OCI-LY1 (cell line): ENCODE measurements at regions not wholly inside any gene's neighbourhood (a gene's known extent, or its start where the extent isn't known, plus 50 kb on each side); places are given as distances from the start of the nearest gene placed in this dataset.

Source experiments
- H2AFZ ChIP-seq: fragments of 200-600 bp; sonication (generic), shearing (Covaris generic); 2 replicates; pipeline ENCODE4 v1.6.0; 2014; ENCODE audit warnings: antibody characterized with exemption, mild to moderate bottlenecking, low read length
- H3F3A ChIP-seq: fragments of 200-600 bp; sonication (generic), shearing (Covaris generic); 2 replicates; pipeline ENCODE4 v1.6.0; 2014; ENCODE audit warnings: mild to moderate bottlenecking, antibody characterized with exemption, low read length, moderate library complexity; ENCODE audit not compliant: insufficient read depth
- H3K27ac ChIP-seq: fragments of 200-600 bp; sonication (generic); 2 replicates; pipeline ENCODE4 v1.5.1; 2014; ENCODE audit warnings: low read length, mixed run types, mild to moderate bottlenecking, low read depth; ENCODE audit not compliant: poor library complexity, severe bottlenecking
- H3K27me3 ChIP-seq: fragments of 200-600 bp; sonication (generic); 2 replicates; pipeline ENCODE4 v1.6.0; 2014; ENCODE audit warnings: antibody characterized with exemption, mild to moderate bottlenecking, low read length, moderate library complexity; ENCODE audit not compliant: insufficient read depth
- H3K36me3 ChIP-seq: fragments of 200-600 bp; sonication (generic); 2 replicates; pipeline ENCODE4 v1.6.1; 2014; ENCODE audit warnings: mild to moderate bottlenecking, antibody characterized with exemption, low read length, moderate library complexity, mixed read lengths; ENCODE audit not compliant: insufficient read depth
- H3K4me1 ChIP-seq: fragments of 200-600 bp; sonication (generic); 2 replicates; pipeline ENCODE4 v1.5.1; 2014; ENCODE audit warnings: mild to moderate bottlenecking, low read length, moderate library complexity; ENCODE audit not compliant: insufficient read depth, severe bottlenecking
- H3K4me2 ChIP-seq: fragments of 200-600 bp; sonication (generic), shearing (Covaris generic); 2 replicates; pipeline ENCODE4 v1.6.1; 2014; ENCODE audit warnings: low read length
- H3K4me3 ChIP-seq: fragments of 200-600 bp; sonication (generic); 2 replicates; pipeline ENCODE4 v1.5.1; 2014; ENCODE audit warnings: low read length, low read depth, mild to moderate bottlenecking, mixed read lengths; ENCODE audit not compliant: poor library complexity, severe bottlenecking
- H3K79me2 ChIP-seq: fragments of 200-600 bp; shearing (Covaris generic); 2 replicates; pipeline ENCODE4 v1.6.1; 2016; ENCODE audit warnings: mixed run types, low read length, mixed read lengths; ENCODE audit not compliant: insufficient read depth
- H3K9ac ChIP-seq: fragments of 200-600 bp; sonication (generic), shearing (Covaris generic); 2 replicates; pipeline ENCODE4 v1.6.1; 2014; ENCODE audit warnings: mild to moderate bottlenecking, low read length, mixed read lengths
- H3K9me2 ChIP-seq: fragments of 200-600 bp; sonication (generic), shearing (Covaris generic); 2 replicates; pipeline ENCODE4 v1.6.1; 2014; ENCODE audit warnings: low read depth, mild to moderate bottlenecking, low read length, mixed read lengths
- H3K9me3 ChIP-seq: fragments of 200-600 bp; shearing (Covaris generic); 2 replicates; pipeline ENCODE4 v1.6.1; 2014; ENCODE audit warnings: low read length, mixed read lengths
- H4K20me1 ChIP-seq: fragments of 200-600 bp; sonication (generic), shearing (Covaris generic); 2 replicates; pipeline ENCODE4 v1.6.0; 2016; ENCODE audit warnings: mild to moderate bottlenecking, low read length; ENCODE audit not compliant: insufficient read depth
- CTCF ChIP-seq: fragments of 200-600 bp; sonication (generic), shearing (Covaris generic); IDR thresholded peaks from 2 replicates; pipeline ENCODE4 v1.5.1; 2017; ENCODE audit warnings: mild to moderate bottlenecking, antibody characterized with exemption, low read length, moderate library complexity, mixed read lengths
- EZH2 ChIP-seq: fragments of 200-600 bp; sonication (generic), shearing (Covaris generic); IDR thresholded peaks from 2 replicates; pipeline ENCODE4 v1.8.0; 2017; ENCODE audit warnings: borderline replicate concordance, mixed run types, mild to moderate bottlenecking, antibody characterized with exemption, low read length, moderate library complexity, mixed read lengths

GRCh38 chr16:6200861-6201260 is 1103.3 kb upstream of the EEF2KMT start:
- H2AFZ ChIP-seq = no peak overlapping the region
- no peaks in the 10 kb centered on the region for H3F3A ChIP-seq
- H3K36me3 ChIP-seq = no peaks in the 10 kb centered on the region
- H3K9me3 ChIP-seq = no peaks in the 10 kb centered on the region
- H3K27ac ChIP-seq = no peak overlapping the region
- H3K4me3 ChIP-seq = no peak overlapping the region
- H3K4me2 ChIP-seq = no peak overlapping the region
- no peaks in the 10 kb centered on the region for H3K9me2 ChIP-seq
- TF ChIP-seq EZH2 (no peak), CTCF (no peak)
- no peaks in the 10 kb centered on the region for H4K20me1 ChIP-seq
- H3K27me3 ChIP-seq = no peaks in the 10 kb centered on the region
- H3K4me1 ChIP-seq = no peaks in the 10 kb centered on the region
- no peak overlapping the region for H3K9ac ChIP-seq
- H3K79me2 ChIP-seq = no peaks in the 10 kb centered on the region

- Histone ChIP-seq H3K4me3 (no peak overlapping the region), H3K36me3 (no peaks in the 10 kb centered on the region), H3K27ac (no peak overlapping the region), H3K9me2 (no peaks in the 10 kb centered on the region), H4K20me1 (no peaks in the 10 kb centered on the region), H3K27me3 (no peaks in the 10 kb centered on the region), H2AFZ (no peak overlapping the region), H3K9me3 (no peaks in the 10 kb centered on the region), H3K79me2 (no peaks in the 10 kb centered on the region), H3K9ac (no peak overlapping the region), H3F3A (no peaks in the 10 kb centered on the region), H3K4me1 (no peaks in the 10 kb centered on the region), H3K4me2 (no peak overlapping the region)
- TF ChIP-seq EZH2 (no peak), CTCF (no peak)
Measured at GRCh38 chr16:6200271-6200670, 1102.7 kb upstream of the EEF2KMT start.

GRCh38 chr16:6195966-6196365 is 1098.4 kb upstream of the EEF2KMT start:
- Histone ChIP-seq H3F3A (no peaks in the 10 kb centered on the region), H3K36me3 (no peaks in the 10 kb centered on the region), H3K4me1 (no peaks in the 10 kb centered on the region), H3K27me3 (no peaks in the 10 kb centered on the region), H3K9me2 (no peaks in the 10 kb centered on the region), H2AFZ (no peak overlapping the region), H3K79me2 (no peaks in the 10 kb centered on the region), H3K27ac (no peak overlapping the region), H3K4me3 (no peak overlapping the region), H4K20me1 (no peaks in the 10 kb centered on the region), H3K4me2 (no peak overlapping the region), H3K9ac (no peak overlapping the region), H3K9me3 (no peaks in the 10 kb centered on the region)
- TF ChIP-seq EZH2 (no peak), CTCF (no peak)
